Type B pancreatic cell (in vitro differentiated cells): ENCODE measurements at regions not wholly inside any gene's neighbourhood (a gene's known extent, or its start where the extent isn't known, plus 50 kb on each side); places are given as distances from the start of the nearest gene placed in this dataset.
"Not testable (repeated sequence)": the region's sequence is repeated elsewhere in the genome, so short reads cannot be mapped to it uniquely, and the experiment has no call there.

Experiments used
- DNase-seq: peaks from one replicate; pipeline ENCODE4 v3.0.0; 2021; ENCODE audit warnings: mixed read lengths; ENCODE audit not compliant: unreplicated experiment; ENCODE audit errors: extremely low spot score
- H3K27ac Mint-ChIP-seq: 2 replicates; pipeline ENCODE4 v1.8.0; 2021; ENCODE audit warnings: mild to moderate bottlenecking, mixed read lengths
- H3K27me3 Mint-ChIP-seq: 2 replicates; pipeline ENCODE4 v1.8.0; 2021; ENCODE audit warnings: mixed read lengths
- H3K36me3 Mint-ChIP-seq: 2 replicates; pipeline ENCODE4 v1.8.0; 2021; ENCODE audit warnings: mixed read lengths
- H3K4me1 Mint-ChIP-seq: one replicate; pipeline ENCODE4 v1.8.0; 2021; ENCODE audit warnings: mixed read lengths; ENCODE audit not compliant: unreplicated experiment
- H3K4me3 Mint-ChIP-seq: 2 replicates; pipeline ENCODE4 v1.8.0; 2021; ENCODE audit warnings: mild to moderate bottlenecking, mixed read lengths
- H3K9me3 Mint-ChIP-seq: 2 replicates; pipeline ENCODE4 v1.8.0; 2021; ENCODE audit warnings: mixed read lengths
- TF ChIP-seq, protein P1 (sequence below): fragments of 200-600 bp; sonication (generic); conservative IDR thresholded peaks from 2 replicates; pipeline ENCODE4 v1.5.0; 2021; ENCODE audit warnings: antibody characterized with exemption, mild to moderate bottlenecking

DNA sequence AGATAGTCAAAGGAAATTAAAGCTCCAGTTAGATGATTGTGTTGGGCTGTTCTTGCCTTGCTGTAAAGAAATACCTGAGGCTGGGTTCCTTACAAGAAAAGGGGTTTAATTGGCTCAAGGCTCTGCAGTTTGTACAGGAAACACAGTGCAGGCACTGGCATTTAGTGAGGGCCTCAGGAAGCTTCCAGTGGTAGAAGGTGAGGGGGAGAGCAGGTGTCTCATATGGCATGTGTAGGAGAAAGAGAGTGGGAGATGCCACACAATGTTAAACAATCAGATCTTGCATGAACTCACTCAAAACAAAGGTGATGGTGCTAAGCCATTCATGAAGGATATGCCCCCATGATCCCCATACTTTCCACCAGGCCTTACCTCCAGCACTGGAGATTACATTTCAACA, 493.5 kb upstream of the IMPG1 start:
- Mint-ChIP-seq H3K27me3 (no peaks in the 10 kb centered on the region), H3K27ac (no peak overlapping the region), H3K9me3 (no peaks in the 10 kb centered on the region), H3K4me3 (no peak overlapping the region), H3K36me3 (no peaks in the 10 kb centered on the region), H3K4me1 (no peaks in the 10 kb centered on the region)
- TF ChIP-seq, protein P1, sequence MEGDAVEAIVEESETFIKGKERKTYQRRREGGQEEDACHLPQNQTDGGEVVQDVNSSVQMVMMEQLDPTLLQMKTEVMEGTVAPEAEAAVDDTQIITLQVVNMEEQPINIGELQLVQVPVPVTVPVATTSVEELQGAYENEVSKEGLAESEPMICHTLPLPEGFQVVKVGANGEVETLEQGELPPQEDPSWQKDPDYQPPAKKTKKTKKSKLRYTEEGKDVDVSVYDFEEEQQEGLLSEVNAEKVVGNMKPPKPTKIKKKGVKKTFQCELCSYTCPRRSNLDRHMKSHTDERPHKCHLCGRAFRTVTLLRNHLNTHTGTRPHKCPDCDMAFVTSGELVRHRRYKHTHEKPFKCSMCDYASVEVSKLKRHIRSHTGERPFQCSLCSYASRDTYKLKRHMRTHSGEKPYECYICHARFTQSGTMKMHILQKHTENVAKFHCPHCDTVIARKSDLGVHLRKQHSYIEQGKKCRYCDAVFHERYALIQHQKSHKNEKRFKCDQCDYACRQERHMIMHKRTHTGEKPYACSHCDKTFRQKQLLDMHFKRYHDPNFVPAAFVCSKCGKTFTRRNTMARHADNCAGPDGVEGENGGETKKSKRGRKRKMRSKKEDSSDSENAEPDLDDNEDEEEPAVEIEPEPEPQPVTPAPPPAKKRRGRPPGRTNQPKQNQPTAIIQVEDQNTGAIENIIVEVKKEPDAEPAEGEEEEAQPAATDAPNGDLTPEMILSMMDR, result no peak
- no peak for DNase-seq

DNA sequence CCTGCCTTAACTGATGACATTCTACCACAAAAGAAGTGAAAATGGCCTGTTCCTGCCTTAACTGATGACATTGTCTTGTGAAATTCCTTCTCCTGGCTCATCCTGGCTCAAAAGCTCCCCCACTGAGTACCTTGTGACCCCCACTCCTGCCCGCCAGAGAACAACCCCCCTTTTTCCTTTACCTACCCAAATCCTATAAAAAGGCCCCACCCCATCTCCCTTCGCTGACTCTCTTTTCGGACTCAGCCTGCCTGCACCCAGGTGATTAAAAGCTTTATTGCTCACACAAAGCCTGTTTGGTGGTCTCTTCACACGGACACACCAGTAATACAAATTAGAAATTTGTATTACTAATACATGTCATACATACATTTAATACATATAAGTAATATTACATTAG, 489.9 kb upstream of the IMPG1 start:
- not testable (repeated sequence) for H3K4me1 Mint-ChIP-seq, DNase-seq, H3K36me3 Mint-ChIP-seq, H3K27me3 Mint-ChIP-seq, H3K27ac Mint-ChIP-seq, H3K4me3 Mint-ChIP-seq, H3K9me3 Mint-ChIP-seq

DNA sequence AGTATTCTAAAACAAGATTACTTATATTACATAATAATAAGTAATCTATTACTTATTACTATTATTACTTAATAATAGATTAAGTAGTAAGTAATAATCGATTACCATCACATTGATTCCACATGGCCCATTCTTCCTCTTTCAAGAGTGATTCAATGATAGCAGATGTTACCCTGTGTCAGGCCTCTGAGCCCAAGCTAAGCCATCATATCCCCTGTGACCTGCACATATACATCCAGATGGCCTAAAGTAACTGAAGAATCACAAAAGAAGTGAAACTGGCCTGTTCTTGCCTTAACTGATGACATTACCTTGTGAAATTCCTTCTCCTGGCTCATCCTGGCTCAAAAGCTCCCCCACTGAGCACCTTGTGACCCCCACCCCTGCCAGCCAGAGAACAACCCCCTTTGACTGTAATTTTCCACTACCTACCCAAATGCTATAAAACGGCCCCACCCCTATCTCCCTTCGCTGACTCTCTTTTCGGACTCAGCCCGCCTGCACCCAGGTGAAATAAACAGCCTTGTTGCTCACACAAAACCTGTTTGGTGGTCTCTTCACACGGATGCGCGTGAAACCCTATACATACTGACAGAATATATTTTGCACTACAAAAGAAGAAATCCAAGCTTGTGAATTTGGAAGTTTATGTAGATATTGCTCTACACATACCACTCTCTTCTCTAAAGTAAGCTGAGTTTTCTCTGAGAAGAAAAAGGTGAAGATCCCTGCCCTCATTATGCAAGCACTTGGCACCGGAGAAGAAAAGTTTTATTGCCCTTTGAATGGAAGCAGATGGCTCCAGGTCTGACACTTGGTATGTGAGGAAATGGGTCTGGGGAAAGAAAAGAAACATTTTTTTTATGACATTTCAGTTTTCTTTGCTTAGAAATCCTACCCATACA, 488.6 kb upstream of the IMPG1 start:
- not testable (repeated sequence) for H3K36me3 Mint-ChIP-seq, H3K27me3 Mint-ChIP-seq, H3K9me3 Mint-ChIP-seq, H3K4me1 Mint-ChIP-seq, H3K4me3 Mint-ChIP-seq, DNase-seq, H3K27ac Mint-ChIP-seq

DNA sequence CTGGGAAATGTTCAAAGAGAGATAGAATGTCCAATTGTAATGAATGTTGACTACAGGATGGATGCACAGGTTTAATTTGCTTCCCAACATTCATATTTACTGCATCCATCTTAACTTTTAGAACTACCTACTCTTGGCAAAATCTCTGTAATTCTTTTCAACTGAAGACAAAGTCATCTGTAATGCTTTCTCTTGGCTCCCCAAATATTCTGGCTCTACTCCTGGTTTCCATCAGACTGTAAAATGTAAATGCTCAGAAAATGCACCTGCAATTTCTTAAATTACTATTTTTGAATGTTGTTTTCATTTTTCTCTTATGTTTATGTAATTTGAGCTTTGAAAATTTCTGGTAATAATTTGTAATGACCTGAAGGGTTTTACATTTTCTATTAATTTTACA, 480.8 kb upstream of the IMPG1 start:
- no peak overlapping the region for H3K4me3 Mint-ChIP-seq
- no peaks in the 10 kb centered on the region for H3K27me3 Mint-ChIP-seq
- no peak overlapping the region for H3K27ac Mint-ChIP-seq
- no peak for DNase-seq
- no peaks in the 10 kb centered on the region for H3K9me3 Mint-ChIP-seq
- H3K4me1 Mint-ChIP-seq, result no peaks in the 10 kb centered on the region
- TF ChIP-seq, protein P1, result no peak
- no peaks in the 10 kb centered on the region for H3K36me3 Mint-ChIP-seq

DNA sequence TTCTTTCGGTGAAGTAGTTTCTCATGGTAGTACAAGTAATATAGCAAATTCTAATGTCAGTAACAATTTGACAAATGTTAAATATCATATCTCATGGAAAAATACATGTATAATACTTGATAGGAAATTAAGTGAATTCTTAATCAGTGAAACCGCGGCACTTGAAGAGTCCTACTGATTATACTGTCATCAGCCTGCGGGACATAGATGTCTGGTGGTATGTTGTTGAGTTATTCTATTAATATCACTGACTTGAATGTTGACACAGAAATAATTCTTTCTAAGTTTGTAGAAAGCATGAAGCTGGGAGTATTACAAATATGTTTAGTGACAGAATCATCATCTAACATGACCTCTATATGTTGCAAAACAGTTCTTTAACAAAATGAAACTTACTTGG, 479.8 kb upstream of the IMPG1 start:
- Mint-ChIP-seq H3K9me3 (no peaks in the 10 kb centered on the region), H3K27me3 (no peaks in the 10 kb centered on the region), H3K4me1 (no peaks in the 10 kb centered on the region), H3K4me3 (no peak overlapping the region), H3K27ac (no peak overlapping the region), H3K36me3 (no peaks in the 10 kb centered on the region)
- no peak for DNase-seq
- TF ChIP-seq, protein P1, result no peak

DNA sequence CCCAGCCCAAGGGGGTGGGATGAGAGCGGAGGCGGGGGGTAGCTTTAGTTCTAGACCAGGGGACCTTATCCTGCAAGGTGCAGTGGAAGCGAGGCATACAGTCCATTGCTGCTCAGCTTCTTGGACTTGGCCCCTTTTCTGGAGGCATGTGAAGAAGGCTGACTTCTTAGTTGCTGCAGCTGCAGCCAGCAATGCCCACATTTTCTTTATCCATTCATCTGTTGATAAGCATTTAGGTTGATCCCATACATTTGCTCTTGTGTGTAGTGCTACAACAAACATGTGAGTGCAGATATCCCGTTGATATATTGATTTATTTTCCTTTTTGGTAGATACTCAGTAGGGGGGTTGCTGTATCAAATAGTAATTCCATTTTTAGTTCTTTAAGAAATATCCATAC, 461.2 kb upstream of the IMPG1 start:
- H3K9me3 Mint-ChIP-seq, result peaks cover 6% of the 10 kb centered on the region
- H3K4me3 Mint-ChIP-seq, result no peak overlapping the region
- TF ChIP-seq, protein P1, result no peak
- H3K36me3 Mint-ChIP-seq, result no peaks in the 10 kb centered on the region
- DNase-seq, result no peak
- H3K4me1 Mint-ChIP-seq, result no peaks in the 10 kb centered on the region
- H3K27me3 Mint-ChIP-seq, result no peaks in the 10 kb centered on the region
- no peak overlapping the region for H3K27ac Mint-ChIP-seq
